ENCODE measurements at regions not wholly inside any gene's neighbourhood (a gene's known extent, or its start where the extent isn't known, plus 50 kb on each side); places are given as distances from the start of the nearest gene placed in this dataset.

DNA sequence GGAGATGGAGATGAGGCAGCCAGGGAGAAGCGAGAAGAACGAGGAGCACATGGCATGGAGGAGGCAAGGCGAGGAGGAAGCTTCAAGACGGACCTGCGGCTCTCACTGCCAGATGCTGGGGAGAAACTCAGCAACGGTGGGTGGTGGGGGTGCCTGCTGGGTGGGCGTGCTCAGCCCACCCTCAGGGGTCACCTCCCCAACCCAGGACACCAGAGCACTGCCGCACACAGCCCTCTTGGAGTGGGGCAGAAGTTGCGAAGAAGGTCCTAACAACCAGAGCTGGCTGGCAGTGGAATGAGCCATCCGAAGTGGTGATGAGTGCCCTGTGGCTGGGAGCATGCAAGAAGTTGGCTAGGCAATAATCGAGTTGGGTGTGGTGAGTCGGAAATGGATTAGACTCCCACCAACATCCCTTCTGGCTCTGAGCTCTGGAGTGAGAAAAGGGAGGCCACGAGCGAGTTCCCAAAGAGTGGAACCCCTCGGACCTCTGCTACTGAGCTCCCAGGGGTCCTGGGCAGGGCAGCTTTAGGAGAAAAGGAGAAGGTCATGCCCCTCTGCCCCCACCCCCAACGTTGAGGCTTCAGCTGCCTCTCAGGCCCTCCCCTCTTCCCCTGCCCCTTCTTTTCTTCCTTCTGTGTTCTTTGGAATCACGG is 212.7 kb upstream of the MVB12B start:
- Histone ChIP-seq H2AFZ (ENCODE audit: insufficient read depth, low read depth, low read length, poor library complexity, severe bottlenecking) (no peak overlapping the region), H3K9me3 (replicated peaks in 1 of 2; ENCODE audit: control insufficient read depth in 1 of 2, insufficient read depth in 1 of 2, low read length in 2 of 2) (no peaks in the 10 kb centered on the region), H3K4me3 (replicated peaks in 1 of 3; ENCODE audit: low read depth in 2 of 3, low read length in 3 of 3) (no peak overlapping the region), H3K4me1 (ENCODE audit: control insufficient read depth in 1 of 2, insufficient read depth in 2 of 2, low read length in 2 of 2) (no peaks in the 10 kb centered on the region), H3K27me3 (ENCODE audit: control insufficient read depth in 2 of 2, insufficient read depth in 2 of 2, low read length in 2 of 2) (no peaks in the 10 kb centered on the region), H3K4me2 (replicated peaks; ENCODE audit: extremely low read depth, low read length, poor library complexity, severe bottlenecking) (no peak overlapping the region), H3K9ac (ENCODE audit: insufficient read depth, low read length, poor library complexity, severe bottlenecking) (no peak overlapping the region), H3K79me2 (ENCODE audit: insufficient read depth, low read length) (no peaks in the 10 kb centered on the region), H3K27ac (ENCODE audit: low read depth in 1 of 2, low read length in 2 of 2) (no peak overlapping the region), H3K36me3 (replicated peaks in 1 of 2; ENCODE audit: control insufficient read depth in 1 of 2, insufficient read depth in 2 of 2, low read length in 2 of 2) (no peaks in the 10 kb centered on the region), H4K20me1 (ENCODE audit: insufficient read depth, low read length) (no peaks in the 10 kb centered on the region)
- intact Hi-C loops (cut with micrococcal nuclease): no loop called here
- Mint-ChIP-seq H3K4me3 (no peak overlapping the region), H3K9me3 (no peaks in the 10 kb centered on the region), H3K4me1 (no peaks in the 10 kb centered on the region), H3K36me3 (no peaks in the 10 kb centered on the region), H3K27me3 (ENCODE audit: low read depth in 3 of 3) (peaks cover 6 to 14% (median 10%) of the 10 kb centered on the region in 3 donors), H3K27ac (no peak overlapping the region)
- 94% methylated on average over 7 of the region's 17 CpGs for WGBS (ENCODE audit: insufficient coverage)
- DNase-seq: no peak
- TF ChIP-seq, protein P1, sequence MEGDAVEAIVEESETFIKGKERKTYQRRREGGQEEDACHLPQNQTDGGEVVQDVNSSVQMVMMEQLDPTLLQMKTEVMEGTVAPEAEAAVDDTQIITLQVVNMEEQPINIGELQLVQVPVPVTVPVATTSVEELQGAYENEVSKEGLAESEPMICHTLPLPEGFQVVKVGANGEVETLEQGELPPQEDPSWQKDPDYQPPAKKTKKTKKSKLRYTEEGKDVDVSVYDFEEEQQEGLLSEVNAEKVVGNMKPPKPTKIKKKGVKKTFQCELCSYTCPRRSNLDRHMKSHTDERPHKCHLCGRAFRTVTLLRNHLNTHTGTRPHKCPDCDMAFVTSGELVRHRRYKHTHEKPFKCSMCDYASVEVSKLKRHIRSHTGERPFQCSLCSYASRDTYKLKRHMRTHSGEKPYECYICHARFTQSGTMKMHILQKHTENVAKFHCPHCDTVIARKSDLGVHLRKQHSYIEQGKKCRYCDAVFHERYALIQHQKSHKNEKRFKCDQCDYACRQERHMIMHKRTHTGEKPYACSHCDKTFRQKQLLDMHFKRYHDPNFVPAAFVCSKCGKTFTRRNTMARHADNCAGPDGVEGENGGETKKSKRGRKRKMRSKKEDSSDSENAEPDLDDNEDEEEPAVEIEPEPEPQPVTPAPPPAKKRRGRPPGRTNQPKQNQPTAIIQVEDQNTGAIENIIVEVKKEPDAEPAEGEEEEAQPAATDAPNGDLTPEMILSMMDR (IDR thresholded peaks at IDR 0.05): no peak

DNA sequence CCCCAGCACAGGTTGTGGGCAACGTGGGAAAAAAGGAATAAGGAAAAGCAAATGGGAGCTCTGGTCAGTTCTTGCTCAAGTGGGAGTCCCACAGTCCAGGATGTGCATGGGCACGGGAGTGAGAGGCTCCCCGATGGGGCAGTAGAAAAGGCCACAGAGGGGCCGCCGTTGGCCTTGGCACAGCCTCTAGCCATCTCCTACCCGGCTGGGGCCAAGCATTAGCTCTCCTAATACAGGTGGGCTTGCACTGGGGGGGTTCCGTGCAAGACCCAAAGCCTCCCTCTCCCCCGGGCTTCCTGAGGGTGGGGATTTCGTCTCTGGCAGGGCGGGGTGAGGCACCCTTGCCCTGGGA is 212.2 kb upstream of the MVB12B start:
- H3K27me3 Mint-ChIP-seq (ENCODE audit: low read depth in 3 of 3): peaks cover 6 to 14% (median 10%) of the 10 kb centered on the region in 3 donors
- no peak overlapping the region for H3K9ac ChIP-seq (ENCODE audit: insufficient read depth, low read length, poor library complexity, severe bottlenecking)
- H3K4me1 ChIP-seq (ENCODE audit: control insufficient read depth in 1 of 2, insufficient read depth in 2 of 2, low read length in 2 of 2): no peaks in the 10 kb centered on the region
- 93% methylated on average over 5 of the region's 10 CpGs for WGBS (ENCODE audit: insufficient coverage)
- H3K4me3 Mint-ChIP-seq: no peak overlapping the region
- no peaks in the 10 kb centered on the region for H3K4me1 Mint-ChIP-seq
- intact Hi-C loops (cut with micrococcal nuclease): no loop called here
- no peaks in the 10 kb centered on the region for H3K36me3 ChIP-seq (replicated peaks in 1 of 2; ENCODE audit: control insufficient read depth in 1 of 2, insufficient read depth in 2 of 2, low read length in 2 of 2)
- no peaks in the 10 kb centered on the region for H3K36me3 Mint-ChIP-seq
- H3K79me2 ChIP-seq (ENCODE audit: insufficient read depth, low read length): no peaks in the 10 kb centered on the region
- no peak overlapping the region for H3K4me3 ChIP-seq (replicated peaks in 1 of 3; ENCODE audit: low read depth in 2 of 3, low read length in 3 of 3)
- H3K27ac Mint-ChIP-seq: no peak overlapping the region
- H2AFZ ChIP-seq (ENCODE audit: insufficient read depth, low read depth, low read length, poor library complexity, severe bottlenecking): no peak overlapping the region
- H3K27me3 ChIP-seq (ENCODE audit: control insufficient read depth in 2 of 2, insufficient read depth in 2 of 2, low read length in 2 of 2): no peaks in the 10 kb centered on the region
- H3K4me2 ChIP-seq (replicated peaks; ENCODE audit: extremely low read depth, low read length, poor library complexity, severe bottlenecking): no peak overlapping the region
- no peaks in the 10 kb centered on the region for H4K20me1 ChIP-seq (ENCODE audit: insufficient read depth, low read length)
- no peaks in the 10 kb centered on the region for H3K9me3 ChIP-seq (replicated peaks in 1 of 2; ENCODE audit: control insufficient read depth in 1 of 2, insufficient read depth in 1 of 2, low read length in 2 of 2)
- TF ChIP-seq, protein P1 (IDR thresholded peaks at IDR 0.05): no peak
- DNase-seq: no peak
- H3K27ac ChIP-seq (ENCODE audit: low read depth in 1 of 2, low read length in 2 of 2): no peak overlapping the region
- no peaks in the 10 kb centered on the region for H3K9me3 Mint-ChIP-seq

Measured in CD14-positive monocyte (primary cell).